ENCODE measurements at regions not wholly inside any gene's neighbourhood (a gene's known extent, or its start where the extent isn't known, plus 50 kb on each side); places are given as distances from the start of the nearest gene placed in this dataset.

DNA sequence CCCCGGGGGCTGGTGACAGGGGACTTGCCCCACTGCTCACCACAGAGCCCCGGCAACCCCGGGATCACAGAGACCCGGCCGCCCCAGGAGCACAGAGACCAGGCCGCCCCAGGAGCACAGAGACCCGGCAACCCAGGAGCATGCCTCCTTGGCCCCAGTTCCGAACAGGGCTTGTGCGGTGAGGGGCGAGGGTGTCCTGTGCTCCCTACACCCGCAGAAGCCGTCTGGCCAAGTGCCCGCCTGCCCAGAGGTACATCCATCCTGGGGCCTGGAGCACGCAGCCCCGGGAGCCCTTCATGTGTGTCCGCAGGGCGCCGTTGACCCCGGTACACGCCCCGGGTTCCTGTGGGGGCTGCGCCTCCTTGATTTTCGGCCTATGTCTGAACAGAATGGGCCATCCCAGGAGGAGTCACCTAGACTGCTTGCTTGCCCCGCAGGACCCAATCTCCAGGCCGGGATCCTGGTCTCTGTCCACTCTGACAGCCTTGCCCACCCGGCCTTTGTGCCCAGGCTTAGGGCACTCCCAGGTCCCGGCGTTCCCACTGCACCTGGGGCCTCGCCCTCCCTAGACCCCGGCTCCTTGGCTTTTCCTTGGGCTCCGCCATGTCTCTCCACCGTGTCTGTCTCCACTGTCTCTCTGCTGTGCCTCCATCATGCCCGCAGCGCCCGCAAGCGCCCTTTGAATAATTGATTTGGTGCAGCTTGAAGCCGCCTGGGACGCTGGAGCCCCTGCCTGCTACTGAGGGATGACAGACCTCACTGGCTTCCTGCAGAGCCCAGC lies 219.8 kb downstream of the ERMARD start:
- no peak overlapping the region for H3K14ac ChIP-seq (ENCODE audit: low read length)
- no peak overlapping the region for H4K8ac ChIP-seq (ENCODE audit: low read depth, low read length)
- no peaks in the 10 kb centered on the region for H3K79me1 ChIP-seq (ENCODE audit: low read depth, low read length)
- no peak for DNase-seq (ENCODE audit: low spot score)
- H3K9ac ChIP-seq (ENCODE audit: low read depth, low read length, poor library complexity), result no peak overlapping the region
- peak overlapping the region; percentile 85 for H2BK5ac ChIP-seq (ENCODE audit: low read length)
- peak overlapping the region; percentile 85 for H2AK5ac ChIP-seq (ENCODE audit: low read depth, low read length)
- H2AFZ ChIP-seq (ENCODE audit: low read length), result no peak overlapping the region
- H2BK120ac ChIP-seq (ENCODE audit: low read depth, low read length), result no peak overlapping the region
- no CpG with 5 or more reads among the region's 38 CpGs for WGBS, 2 donors (ENCODE audit: extremely low coverage in 2 of 2, insufficient read length in 2 of 2, insufficient replicate concordance in 1 of 2)
- no peaks in the 10 kb centered on the region for H3K4me1 ChIP-seq (ENCODE audit: control insufficient read depth in 2 of 2, insufficient read depth in 1 of 2, low read depth in 1 of 2, low read length in 2 of 2)
- no peak overlapping the region for H3K4me2 ChIP-seq (ENCODE audit: insufficient read depth, low read length, poor library complexity, severe bottlenecking)
- H3K36me3 ChIP-seq (replicated peaks in 1 of 2; ENCODE audit: control insufficient read depth in 2 of 2, insufficient read depth in 2 of 2, low read length in 2 of 2), result no peaks in the 10 kb centered on the region
- peak overlapping the region; percentile 17 for H3K23ac ChIP-seq (ENCODE audit: low read depth, low read length, poor library complexity)
- H3K18ac ChIP-seq (ENCODE audit: low read length), result peak overlapping the region; percentile 52
- peaks cover 0 to 6% of the 10 kb centered on the region in 2 donors for H3K9me3 ChIP-seq (replicated peaks in 1 of 2; ENCODE audit: control insufficient read depth in 2 of 2, insufficient read depth in 1 of 2, low read depth in 1 of 2, low read length in 2 of 2)
- no peaks in the 10 kb centered on the region for H3K27me3 ChIP-seq (ENCODE audit: control insufficient read depth in 3 of 3, insufficient read depth in 3 of 3, low read depth in 1 of 3, low read length in 3 of 3)
- peak overlapping the region; percentile 32 for H2BK12ac ChIP-seq (ENCODE audit: low read length)
- no peak overlapping the region for H4K91ac ChIP-seq (ENCODE audit: low read depth, low read length, poor library complexity)
- H2BK15ac ChIP-seq (ENCODE audit: low read length), result peak overlapping the region; percentile 47
- H3K4me3 ChIP-seq (ENCODE audit: low read length in 2 of 2), result no peak overlapping the region
- no peak overlapping the region for H3K4ac ChIP-seq (ENCODE audit: low read length)
- no peak overlapping the region for H3K27ac ChIP-seq (replicated peaks; ENCODE audit: low read length)

- H2BK120ac ChIP-seq (ENCODE audit: low read depth, low read length), result no peak overlapping the region
- H3K9me3 ChIP-seq (replicated peaks in 1 of 2; ENCODE audit: control insufficient read depth in 2 of 2, insufficient read depth in 1 of 2, low read depth in 1 of 2, low read length in 2 of 2), result peaks cover 0 to 6% of the 10 kb centered on the region in 2 donors
- H3K27ac ChIP-seq (replicated peaks; ENCODE audit: low read length), result no peak overlapping the region
- H2AFZ ChIP-seq (ENCODE audit: low read length), result no peak overlapping the region
- no peaks in the 10 kb centered on the region for H3K4me1 ChIP-seq (ENCODE audit: control insufficient read depth in 2 of 2, insufficient read depth in 1 of 2, low read depth in 1 of 2, low read length in 2 of 2)
- peak overlapping the region; percentile 97 for H3K4ac ChIP-seq (ENCODE audit: low read length)
- H2BK5ac ChIP-seq (ENCODE audit: low read length), result peak overlapping the region; percentile 85
- no peak overlapping the region for H3K4me3 ChIP-seq (ENCODE audit: low read length in 2 of 2)
- H2BK15ac ChIP-seq (ENCODE audit: low read length), result peak overlapping the region; percentile 95
- H2BK12ac ChIP-seq (ENCODE audit: low read length), result peak overlapping the region; percentile 96
- H4K91ac ChIP-seq (ENCODE audit: low read depth, low read length, poor library complexity), result no peak overlapping the region
- H3K27me3 ChIP-seq (ENCODE audit: control insufficient read depth in 3 of 3, insufficient read depth in 3 of 3, low read depth in 1 of 3, low read length in 3 of 3), result no peaks in the 10 kb centered on the region
- no peak overlapping the region for H3K9ac ChIP-seq (ENCODE audit: low read depth, low read length, poor library complexity)
- H3K23ac ChIP-seq (ENCODE audit: low read depth, low read length, poor library complexity), result peak overlapping the region; percentile 77
- no peak overlapping the region for H3K4me2 ChIP-seq (ENCODE audit: insufficient read depth, low read length, poor library complexity, severe bottlenecking)
- peak overlapping the region; percentile 90 for H3K18ac ChIP-seq (ENCODE audit: low read length)
- no CpG with 5 or more reads among the region's 19 CpGs for WGBS, 2 donors (ENCODE audit: extremely low coverage in 2 of 2, insufficient read length in 2 of 2, insufficient replicate concordance in 1 of 2)
- DNase-seq (ENCODE audit: low spot score), result no peak
- H4K8ac ChIP-seq (ENCODE audit: low read depth, low read length), result peak overlapping the region; percentile 99
- no peaks in the 10 kb centered on the region for H3K79me1 ChIP-seq (ENCODE audit: low read depth, low read length)
- no peaks in the 10 kb centered on the region for H3K36me3 ChIP-seq (replicated peaks in 1 of 2; ENCODE audit: control insufficient read depth in 2 of 2, insufficient read depth in 2 of 2, low read length in 2 of 2)
- peak overlapping the region; percentile 67 for H2AK5ac ChIP-seq (ENCODE audit: low read depth, low read length)
- peak overlapping the region; percentile 79 for H3K14ac ChIP-seq (ENCODE audit: low read length)
These were observed 219.0 kb downstream of the ERMARD start for GRCh38 chr6:169970306-169970988.

- Histone ChIP-seq H3K27ac (replicated peaks; ENCODE audit: low read length) (no peak overlapping the region), H3K9ac (ENCODE audit: low read depth, low read length, poor library complexity) (no peak overlapping the region), H2BK120ac (ENCODE audit: low read depth, low read length) (peak overlapping the region; percentile 72), H3K14ac (ENCODE audit: low read length) (peak overlapping the region; percentile 97), H2BK5ac (ENCODE audit: low read length) (no peak overlapping the region), H3K4me1 (ENCODE audit: control insufficient read depth in 2 of 2, insufficient read depth in 1 of 2, low read depth in 1 of 2, low read length in 2 of 2) (no peaks in the 10 kb centered on the region), H2AK5ac (ENCODE audit: low read depth, low read length) (peak overlapping the region; percentile 84), H3K9me3 (replicated peaks in 1 of 2; ENCODE audit: control insufficient read depth in 2 of 2, insufficient read depth in 1 of 2, low read depth in 1 of 2, low read length in 2 of 2) (peaks cover 0 to 6% of the 10 kb centered on the region in 2 donors), H2BK12ac (ENCODE audit: low read length) (peak overlapping the region; percentile 75), H4K8ac (ENCODE audit: low read depth, low read length) (no peak overlapping the region), H2AFZ (ENCODE audit: low read length) (no peak overlapping the region), H3K4me2 (ENCODE audit: insufficient read depth, low read length, poor library complexity, severe bottlenecking) (no peak overlapping the region), H3K23ac (ENCODE audit: low read depth, low read length, poor library complexity) (peak overlapping the region; percentile 55), H3K18ac (ENCODE audit: low read length) (peak overlapping the region; percentile 85), H2BK15ac (ENCODE audit: low read length) (peak overlapping the region; percentile 89), H3K4ac (ENCODE audit: low read length) (peak overlapping the region; percentile 6), H3K4me3 (ENCODE audit: low read length in 2 of 2) (peak overlapping the region in 1 of 2 donors; percentile 21), H3K79me1 (ENCODE audit: low read depth, low read length) (no peaks in the 10 kb centered on the region), H4K91ac (ENCODE audit: low read depth, low read length, poor library complexity) (no peak overlapping the region), H3K27me3 (ENCODE audit: control insufficient read depth in 3 of 3, insufficient read depth in 3 of 3, low read depth in 1 of 3, low read length in 3 of 3) (no peaks in the 10 kb centered on the region), H3K36me3 (replicated peaks in 1 of 2; ENCODE audit: control insufficient read depth in 2 of 2, insufficient read depth in 2 of 2, low read length in 2 of 2) (no peaks in the 10 kb centered on the region)
- no peak for DNase-seq (ENCODE audit: low spot score)
- no CpG with 5 or more reads among the region's 19 CpGs for WGBS, 2 donors (ENCODE audit: extremely low coverage in 2 of 2, insufficient read length in 2 of 2, insufficient replicate concordance in 1 of 2)
These were observed 218.1 kb downstream of the ERMARD start for GRCh38 chr6:169969372-169970099.
